ENCODE measurements at regions not wholly inside any gene's neighbourhood (a gene's known extent, or its start where the extent isn't known, plus 50 kb on each side); places are given as distances from the start of the nearest gene placed in this dataset.

DNA sequence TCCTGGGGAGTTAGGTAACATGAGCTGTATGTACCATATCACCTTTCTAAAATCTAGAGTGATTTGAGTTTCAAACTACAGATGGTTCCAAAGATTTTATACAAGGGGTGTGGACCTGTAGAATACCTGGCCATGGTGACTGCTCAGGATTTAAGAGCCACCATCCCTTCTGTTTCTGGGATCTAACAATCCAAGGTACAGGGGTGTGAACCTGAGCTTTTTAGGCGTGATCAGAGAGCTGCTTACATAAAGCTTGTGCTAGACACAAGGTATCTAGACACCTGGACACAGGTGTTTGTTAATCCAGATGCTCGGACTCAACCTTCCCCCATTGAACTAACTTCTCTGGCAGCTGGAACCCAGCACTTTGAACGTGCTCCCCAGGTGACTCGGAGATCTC is 516.4 kb downstream of the RPS24 start:
- DNase-seq: no peak

DNA sequence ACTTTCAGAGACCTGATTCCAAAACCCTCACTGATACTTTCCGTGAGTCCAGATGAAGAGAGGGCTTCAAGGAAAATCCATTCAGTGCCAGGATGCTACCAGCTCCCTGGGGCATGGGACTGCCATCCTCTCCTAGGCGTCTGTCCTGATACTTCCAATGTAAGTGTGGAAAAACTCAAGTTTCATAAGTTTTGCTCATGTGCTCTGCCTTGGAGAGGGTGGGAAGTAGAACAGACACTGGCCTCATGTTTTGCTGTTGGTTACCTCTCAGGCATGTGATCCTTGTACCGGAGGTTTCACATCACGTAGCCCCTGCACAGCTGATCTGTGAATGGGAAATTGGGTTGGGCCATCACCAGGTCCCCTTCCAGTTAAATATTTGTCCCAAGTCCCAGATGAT is 517.1 kb downstream of the RPS24 start:
- DNase-seq: no peak

DNA sequence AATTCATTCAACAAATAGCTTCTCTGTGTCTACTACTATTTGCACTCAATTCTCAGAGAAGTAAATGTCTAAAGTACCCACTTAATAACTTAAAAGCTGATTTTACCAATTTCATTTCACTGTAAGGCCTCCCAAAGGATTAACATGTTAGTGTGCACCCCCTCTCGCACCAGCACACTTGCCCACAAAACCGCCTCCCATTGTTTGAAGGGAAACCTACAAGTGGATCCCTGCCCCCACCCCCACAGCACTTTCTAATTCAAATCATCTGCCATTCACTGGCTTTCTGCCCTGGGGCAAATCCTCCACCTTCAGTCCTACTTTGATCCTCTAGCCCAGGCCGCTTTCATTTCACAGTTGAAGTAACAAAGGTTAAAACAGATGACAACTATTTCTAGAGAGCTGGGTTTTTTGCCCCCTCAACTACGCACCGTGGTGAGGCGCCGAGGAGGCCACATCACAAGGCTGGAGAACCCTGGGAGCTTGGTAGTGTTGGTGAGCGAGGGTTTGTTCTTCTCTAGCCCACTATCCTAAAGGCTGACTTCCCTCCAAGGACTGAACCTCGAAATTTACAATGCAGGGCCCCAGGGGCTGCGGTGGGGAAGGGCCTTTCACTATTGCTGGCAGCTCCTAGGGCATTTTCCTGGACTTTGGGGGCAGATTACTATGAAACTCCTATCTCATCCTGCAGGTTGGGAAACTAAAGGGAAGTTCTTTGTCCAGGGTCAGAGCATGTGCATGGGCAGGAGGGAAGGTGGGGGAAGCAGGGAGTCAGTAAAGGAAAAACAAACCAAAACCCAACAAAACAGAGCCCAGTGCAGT is 517.4 kb upstream of the ZMIZ1 start:
- peak; percentile 86 for DNase-seq

DNA sequence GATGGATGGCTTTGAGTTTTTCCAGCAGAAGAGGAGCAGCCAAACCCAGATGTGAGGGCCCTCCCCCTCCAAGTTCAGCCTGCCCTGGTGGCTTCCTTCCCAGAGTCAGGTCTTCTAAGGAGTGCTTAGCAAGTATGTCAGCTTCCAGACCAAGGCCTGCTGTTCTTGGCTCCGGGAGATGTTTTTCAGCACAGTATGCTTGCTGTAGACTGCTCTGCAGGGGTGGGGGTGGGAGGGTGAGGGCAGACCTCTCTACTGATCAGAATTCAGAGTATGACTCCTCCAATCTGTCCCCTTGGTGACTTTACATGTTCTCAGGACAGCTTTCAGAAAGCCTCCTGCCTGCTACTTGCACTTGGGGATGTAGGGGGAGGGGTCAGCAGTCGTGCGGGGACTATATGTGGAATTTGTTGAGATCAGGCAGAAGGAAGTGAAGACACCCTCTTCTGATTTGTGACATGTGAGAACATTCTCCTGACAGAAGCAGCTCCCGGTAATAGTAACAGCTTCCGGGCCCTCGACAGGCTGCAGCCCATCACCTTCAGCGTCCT is 516.4 kb upstream of the ZMIZ1 start:
- DNase-seq: no peak

DNA sequence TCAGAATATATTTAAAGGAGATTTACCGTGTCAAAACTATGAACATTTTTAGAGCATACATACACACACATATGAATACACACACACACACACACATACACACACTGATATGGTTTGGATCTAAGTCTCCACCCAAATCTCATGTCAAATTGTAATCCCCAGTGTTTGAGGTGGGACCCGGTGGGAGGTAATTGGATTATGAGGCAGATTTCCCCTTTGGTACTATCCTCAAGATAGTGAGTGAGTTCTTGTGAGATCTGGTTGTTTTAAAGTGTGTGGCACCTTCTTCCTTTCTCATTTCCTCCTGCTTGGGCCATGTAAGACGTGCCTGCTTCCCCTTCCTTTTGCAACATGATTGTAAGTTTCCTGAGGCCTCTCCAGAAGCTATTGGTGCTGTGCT is 515.0 kb upstream of the ZMIZ1 start:
- no peak for DNase-seq

DNA sequence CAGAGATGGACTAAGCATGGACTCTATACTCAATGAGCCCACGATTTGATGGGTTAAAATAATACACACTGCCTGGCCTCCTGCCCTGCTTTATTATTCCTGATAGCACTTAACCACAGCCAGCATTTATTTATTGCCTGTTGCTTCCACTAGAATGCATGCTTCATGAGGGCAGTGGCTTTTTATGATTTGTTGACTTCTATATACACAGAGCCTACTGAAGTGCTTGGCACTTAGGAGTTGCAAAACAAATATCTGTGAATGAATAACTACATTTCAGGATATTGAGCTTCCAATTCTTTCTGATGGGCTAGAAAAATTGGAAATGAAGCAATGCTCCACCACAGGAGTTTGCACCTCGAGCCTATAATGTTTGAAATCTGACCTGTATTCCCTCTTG is 513.6 kb upstream of the ZMIZ1 start:
- DNase-seq: no peak

DNA sequence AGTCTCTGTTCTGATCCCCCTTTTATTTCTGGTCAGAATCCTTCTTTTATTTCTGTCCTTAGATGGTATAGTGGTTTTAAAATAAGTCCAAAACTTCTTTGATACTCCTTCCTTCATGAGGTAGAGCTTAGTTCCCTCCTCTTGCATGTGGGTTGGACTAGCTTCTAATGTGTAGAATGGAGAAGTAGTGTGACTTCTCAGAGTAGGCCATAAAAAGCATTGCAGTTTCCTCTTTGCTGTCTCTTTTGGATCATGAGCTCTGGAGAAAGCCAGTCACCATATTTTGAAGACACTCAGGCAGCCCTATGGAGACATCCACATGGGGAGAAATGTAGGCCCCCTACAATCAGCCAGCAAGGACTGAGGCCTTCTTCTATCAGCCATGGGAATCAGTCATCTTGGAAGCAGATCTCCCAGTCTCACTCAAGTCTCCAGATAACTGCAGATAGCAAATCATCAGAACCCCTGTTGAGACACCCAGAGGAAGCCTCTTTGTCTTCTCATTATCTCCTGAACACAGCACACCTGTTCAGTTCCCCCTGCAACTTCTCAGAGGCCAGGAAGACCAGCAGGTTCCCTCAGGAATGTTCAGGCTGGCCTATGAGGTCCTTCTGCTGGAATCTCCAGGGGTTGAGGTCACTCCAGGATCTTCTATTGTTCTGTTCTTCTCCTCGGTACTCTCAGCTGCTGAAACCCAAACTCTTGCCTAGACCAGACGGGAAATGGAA is 511.9 kb upstream of the ZMIZ1 start:
- no peak for DNase-seq

DNA sequence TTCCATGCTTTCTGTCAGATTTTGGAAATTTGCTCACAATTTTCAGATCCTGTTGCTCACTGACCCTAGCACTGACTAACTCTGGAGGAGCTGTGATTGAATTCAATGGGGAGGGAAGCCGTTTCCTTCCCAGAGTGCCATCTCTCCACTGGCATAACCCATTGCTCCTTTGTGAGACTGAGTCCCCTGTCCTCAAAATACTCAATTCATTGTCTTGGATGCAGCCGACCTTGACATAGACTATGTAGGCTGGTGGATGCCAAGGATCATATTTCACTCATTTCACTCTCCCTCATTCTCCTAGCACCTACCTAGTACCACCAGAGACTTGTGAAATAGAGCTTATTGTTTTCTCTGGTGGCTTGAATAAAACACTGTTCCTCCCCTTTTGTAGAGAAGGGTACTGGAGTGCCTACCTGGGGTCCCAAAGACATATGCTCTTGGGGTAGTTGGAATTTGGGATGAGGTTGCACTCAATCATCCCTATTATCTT is 511.3 kb upstream of the ZMIZ1 start:
- DNase-seq: no peak

DNA sequence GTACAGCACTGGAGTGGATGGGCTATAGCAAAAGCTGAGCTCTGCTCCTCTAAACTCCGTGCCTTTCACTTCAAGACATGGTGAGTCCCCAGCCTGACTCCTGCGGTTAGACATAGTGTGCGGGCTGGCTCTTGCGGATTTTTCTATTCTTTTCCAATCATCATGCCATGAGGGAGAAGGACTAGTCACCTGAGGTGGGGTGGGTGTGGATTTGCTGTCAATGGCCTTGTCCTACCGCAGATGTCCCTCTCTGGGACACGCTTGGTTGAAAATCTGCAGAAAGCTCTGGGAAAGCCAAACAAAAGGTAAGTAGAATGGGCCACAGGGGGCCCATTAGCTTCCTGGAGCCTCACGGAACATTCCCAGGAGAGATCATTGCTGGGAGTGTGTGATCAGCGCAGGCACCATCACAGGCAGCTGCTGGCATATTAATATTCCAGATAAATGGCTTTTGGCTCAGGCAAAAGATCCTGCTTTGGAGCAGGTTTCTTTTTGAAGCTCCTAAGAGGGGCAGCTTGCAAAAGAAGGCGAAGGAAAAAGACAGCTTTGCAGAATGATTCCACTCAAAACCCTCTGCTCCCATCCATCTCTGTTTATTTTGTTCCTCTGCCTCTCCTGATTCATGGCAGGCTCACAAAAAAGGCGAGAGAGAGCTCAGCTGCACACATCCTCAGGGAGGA is 509.0 kb upstream of the ZMIZ1 start:
- DNase-seq: peak; percentile 66

DNA sequence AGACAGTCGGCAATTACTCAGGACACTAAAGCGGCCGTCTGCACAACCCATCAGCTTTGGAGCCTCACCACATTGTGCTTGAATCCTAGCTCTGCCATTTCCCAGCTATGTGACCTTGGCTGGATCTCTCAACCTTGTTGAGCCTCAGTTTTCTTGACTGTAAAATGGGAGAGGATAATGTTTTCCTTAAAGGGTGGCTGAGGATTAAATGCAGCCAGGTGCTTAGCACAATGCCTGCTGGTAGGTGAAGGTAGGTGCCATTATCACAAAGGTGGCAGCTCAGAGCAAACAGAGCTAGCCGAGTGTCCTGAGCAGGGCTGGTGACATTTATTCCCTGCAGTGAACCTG is 508.5 kb upstream of the ZMIZ1 start:
- no peak for DNase-seq

DNA sequence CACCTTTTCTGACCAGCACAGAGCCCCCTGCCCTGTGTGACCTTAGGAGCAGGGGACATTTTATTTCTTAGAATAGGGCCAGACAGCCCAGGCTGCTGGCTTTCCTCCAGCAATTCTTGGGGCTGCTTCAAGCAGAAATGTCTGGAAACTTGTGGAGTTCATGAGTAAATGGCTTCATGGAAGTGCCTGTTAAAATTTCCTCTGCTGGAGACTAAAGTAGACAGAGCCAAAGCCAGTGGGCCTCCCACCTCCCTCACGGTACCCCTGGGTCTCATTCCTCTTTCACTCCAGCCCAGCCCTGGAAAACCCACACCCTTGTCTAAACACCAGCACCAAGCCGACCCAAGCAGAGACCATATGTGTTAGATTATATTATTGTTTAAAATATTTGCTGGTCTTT is 505.5 kb upstream of the ZMIZ1 start:
- DNase-seq: no peak

DNA sequence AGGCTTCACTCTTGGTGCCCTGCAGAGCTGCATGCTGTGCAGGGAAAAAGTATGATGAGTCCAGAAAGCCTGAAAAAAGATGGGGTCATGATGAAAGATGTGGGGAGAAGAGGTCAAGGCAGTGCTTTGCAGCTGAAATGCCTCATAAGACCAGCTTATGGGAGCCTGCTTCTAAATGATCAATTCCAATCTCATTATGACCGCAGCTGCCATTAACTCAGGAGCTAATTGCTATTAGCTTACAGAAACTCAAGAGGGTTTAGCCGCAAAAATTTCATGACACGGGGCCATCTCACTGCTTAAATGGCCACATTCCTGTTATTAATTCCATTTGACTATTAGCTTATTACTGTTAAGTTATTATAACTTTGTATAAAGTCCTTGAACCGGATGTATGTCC is 502.9 kb upstream of the ZMIZ1 start:
- no peak for DNase-seq

DNA sequence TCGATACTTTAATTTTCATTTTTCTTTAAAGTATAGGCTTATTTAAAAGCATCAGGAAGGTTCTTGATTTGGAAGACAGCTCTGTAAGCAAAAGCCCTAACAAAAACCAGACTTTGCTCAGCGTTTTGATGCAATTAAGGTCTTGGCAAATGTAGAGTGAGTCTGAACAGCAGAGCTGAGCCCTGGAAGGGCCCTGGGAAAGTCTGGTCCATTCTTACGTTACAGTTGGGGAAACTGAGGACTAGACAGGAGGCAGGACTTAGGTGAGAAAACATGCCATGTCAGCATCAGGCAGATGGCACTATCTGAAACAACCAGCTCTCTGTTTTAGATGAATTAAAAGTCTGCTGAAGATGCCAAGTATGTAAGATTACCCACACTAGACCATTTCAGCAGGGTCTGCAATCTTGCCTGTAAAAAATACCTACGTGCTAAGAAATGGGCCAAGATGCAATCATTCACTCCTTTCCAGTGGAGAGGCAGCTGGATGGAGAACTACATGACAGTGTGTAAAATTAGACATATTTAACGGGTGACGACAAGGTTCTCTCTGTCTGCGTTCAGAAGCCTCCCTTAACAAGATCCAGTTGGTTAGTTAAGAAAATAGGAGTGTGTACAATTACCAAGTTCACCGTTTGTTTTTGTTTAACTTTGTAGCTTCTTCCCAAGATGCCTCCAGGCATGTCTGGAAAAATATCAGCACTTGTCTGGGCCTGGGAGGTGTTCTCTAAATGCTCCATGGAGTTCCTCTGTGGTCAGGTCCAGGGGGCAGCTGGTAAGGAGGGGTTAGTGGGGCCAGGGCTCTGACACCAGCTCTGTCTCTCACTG is 502.3 kb upstream of the ZMIZ1 start:
- no peak for DNase-seq

DNA sequence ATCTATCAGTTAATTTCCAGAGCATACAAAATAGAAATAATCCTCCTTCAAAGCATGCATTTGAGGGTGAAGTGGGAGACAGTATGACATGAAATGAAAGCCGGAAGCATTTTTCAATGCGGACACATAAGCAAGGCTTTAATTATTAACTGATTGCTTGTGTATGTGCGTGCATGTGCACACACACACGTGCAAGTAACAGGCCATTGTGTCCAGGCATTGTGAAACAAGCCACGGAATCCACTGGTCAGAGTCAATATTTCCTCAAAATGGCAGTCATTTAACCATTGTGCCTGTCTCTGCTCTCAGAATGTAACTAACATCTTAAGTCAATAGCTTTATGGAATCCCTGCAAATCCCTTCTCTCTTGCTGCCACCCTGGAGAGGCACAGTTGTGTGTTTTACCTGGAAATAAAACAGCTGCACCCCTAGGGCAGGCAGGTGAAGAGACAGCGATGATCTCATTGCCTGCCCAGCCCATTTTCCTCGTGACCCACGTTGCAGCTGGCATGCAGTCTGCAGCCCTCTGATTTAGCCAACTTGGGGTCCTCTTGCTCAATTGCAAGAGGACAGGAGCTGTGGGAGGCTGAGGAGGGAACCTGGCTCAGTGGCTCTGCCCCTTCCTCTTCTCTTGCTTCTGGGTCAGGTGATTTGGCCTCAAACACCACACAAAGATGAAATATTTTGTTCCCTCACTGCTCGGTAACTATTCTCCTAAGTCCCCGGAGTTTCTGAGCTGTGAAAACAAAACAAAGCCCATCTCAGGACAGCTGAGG is 500.9 kb upstream of the ZMIZ1 start:
- DNase-seq: no peak

DNA sequence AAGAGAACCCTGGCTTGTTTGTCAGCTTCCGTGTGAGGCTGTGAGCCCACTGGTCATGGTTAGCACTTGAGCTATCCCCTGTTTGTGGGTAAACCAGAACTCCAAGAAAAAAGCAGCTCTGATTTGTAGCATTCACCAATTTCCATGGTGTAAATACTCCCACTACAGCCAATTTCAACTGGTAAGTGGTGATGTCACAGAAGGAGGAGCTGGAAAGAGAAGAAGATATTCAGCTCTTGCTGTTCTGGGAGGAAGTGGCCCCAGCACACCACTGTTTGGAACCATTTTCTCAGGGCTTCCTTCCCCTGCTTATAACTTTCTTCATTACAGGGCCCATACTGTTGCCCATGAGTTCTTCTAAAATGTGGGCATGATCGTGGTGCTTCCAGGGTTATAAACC is 500.1 kb upstream of the ZMIZ1 start:
- DNase-seq: no peak

DNA sequence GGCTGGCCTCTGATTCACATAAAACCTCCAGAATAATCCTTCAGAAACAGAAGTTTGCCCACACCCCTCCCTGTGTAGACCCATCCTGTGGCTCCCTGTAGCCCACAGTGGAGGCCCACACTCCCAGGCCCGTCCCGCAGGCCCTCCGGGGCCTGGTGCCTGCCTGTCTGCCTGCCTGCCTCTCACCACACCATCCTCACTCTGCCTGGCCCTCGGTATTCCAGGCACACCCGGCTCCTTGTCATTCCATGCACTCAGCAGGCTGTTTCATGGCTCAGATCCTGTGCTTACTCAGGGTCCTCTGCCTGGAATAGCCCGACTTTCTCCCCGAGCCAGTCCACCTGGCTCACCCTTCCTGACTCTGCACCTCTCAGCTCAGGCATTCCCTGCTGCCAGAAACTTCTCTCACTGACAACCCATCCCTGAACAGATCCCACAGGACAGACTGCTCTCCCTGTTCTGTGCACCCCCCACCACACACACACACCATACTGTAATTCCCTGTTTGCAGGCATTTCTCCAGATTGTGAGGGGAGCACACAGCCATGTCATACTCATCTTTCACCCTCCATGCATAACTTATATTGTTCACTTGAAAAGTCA is 498.0 kb upstream of the ZMIZ1 start:
- DNase-seq: no peak

DNA sequence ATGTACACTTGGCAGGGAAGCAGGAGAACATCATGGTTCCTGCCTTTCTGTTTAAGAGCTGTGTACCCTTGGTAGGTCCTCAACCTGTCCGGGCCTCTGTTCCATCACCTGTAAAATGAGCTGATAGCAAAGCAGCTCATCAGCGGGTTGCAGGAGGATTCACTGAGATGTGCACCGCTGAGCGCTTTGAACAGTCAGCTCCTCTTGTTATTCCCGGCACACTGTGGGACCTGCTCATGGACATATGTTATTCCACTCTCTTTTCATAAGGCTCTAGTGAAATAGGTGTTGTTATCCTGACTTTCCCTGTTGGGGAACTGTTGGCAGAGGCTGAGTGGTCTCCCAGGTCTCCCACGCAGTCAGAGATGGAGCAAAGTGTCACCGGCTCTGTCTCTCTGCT is 497.5 kb upstream of the ZMIZ1 start:
- no peak for DNase-seq

DNA sequence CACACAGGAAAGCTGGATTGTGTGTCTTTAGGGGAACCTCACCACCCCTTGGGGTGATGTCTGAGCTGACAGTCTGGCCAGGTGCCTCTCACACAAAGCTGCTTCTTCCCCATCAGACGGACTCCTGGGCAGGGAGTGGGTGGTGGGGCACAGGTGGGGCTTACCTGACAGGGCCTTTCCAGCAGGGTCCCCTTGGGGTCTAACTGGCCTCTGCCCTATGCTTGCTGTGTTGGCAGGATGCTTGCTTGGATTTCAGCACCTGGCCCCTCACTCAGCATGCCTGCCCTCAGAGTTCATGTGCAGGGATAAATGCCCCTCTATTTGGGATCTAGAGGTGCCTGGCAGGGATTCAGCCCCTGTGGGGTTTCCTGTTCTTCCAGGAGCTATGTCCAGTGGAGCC is 496.9 kb upstream of the ZMIZ1 start:
- DNase-seq: no peak

DNA sequence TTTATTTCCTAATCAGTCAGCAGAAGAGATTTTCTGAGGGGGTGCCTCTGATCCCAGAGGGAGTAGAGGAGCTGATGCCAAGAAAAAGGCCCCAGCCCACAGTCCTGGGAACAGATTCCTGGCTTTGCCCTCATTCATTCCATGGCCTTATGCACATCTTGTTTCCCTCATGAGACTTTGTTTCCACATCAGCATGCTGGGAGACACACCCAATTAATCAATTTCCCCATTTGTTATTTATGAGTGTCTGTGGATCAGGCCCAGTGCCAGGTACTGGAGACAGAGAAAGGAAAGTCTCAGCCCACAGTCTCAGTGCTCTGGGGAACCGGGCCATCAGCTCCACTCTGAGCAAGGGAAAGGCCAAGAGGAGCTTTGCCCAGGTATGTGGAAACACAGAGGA is 496.2 kb upstream of the ZMIZ1 start:
- DNase-seq: no peak

DNA sequence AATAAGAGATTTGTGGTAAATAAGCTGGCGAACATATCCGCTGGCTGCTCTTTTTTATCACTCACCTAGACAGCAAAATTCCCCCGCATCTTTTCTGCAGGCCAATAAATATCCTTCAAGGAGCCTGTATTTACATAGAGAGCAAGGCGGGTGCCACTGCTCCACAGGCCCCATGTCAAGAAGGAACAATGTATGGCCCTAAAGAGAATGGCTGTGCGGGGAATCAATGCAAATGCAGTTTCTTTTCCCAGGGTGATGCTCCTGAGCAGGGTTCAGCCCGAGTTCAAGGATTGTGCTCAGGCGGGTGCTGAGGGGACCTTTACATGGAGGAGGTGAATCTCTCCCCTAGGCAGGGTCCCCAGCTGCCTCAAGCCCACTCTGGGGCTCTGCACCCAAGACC is 494.2 kb upstream of the ZMIZ1 start:
- DNase-seq: no peak

DNA sequence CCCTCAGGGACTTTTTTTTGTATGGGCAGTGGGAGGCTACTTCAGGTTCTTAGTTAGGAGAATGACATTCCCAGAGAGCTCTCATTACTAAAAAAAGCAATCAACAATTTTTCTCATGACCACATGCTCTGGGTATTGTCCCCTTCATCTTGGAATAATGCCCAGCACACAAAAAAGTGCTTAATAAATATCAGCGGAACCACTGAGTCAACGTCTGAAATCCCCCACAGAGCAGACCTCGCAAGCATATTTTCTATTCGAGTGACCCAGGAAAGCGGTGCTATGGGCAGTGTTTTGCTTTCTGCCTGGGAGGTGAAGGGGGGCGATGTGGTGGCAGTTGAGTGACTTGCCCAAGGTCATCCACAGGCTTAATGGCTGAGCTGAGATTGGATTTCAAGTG is 493.4 kb upstream of the ZMIZ1 start:
- DNase-seq: no peak

DNA sequence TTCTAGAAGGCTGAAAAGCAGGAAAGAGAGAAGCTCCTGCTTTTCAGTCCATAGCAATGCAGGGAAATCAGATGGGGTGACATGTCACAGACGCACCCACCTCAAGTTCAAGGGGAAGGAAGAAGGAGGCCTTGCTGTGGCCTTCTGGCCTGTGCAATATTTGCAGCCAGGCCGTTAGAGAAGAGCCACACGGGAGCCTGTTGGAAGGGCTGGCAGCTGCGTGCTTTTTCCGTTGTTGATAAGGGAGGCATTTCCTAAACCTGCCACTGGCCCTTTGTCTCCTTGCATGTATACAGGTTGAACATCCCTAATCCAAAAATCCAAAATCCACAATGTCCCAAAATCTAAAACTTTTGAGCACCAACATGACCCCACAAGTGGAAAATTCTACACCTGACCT is 492.5 kb upstream of the ZMIZ1 start:
- DNase-seq: no peak

Measured in NCI-H1436 (cell line).